Stomach (tissue), 8 donors: ENCODE measurements at regions not wholly inside any gene's neighbourhood (a gene's known extent, or its start where the extent isn't known, plus 50 kb on each side); places are given as distances from the start of the nearest gene placed in this dataset.

Source experiments
- DNase-seq, 2 donors: peaks; one replicate each; pipeline versions ENCODE4 v3.0.0 to v3.0.0-alpha.2; 2013 to 2019
- H3K27ac ChIP-seq, 5 donors: fragments of 200-600 bp in 4 of 5; sonication (generic) in 4 of 5; one replicate each; pipeline ENCODE4 v1.5.1; 2013 to 2019; ENCODE audit warnings: mild to moderate bottlenecking in 1 of 5, moderate library complexity in 1 of 5
- H3K27me3 ChIP-seq, 3 donors: fragments of 200-600 bp; sonication (generic); one replicate each; pipeline ENCODE4 v1.5.1; 2017 to 2019; ENCODE audit warnings: mixed run types in 1 of 3
- H3K36me3 ChIP-seq, 4 donors: fragments of 200-600 bp; sonication (generic); 1 replicate in 3 of 4; 2 replicates in 1 of 4; pipeline ENCODE4 v1.5.1; 2016 to 2019
- H3K4me1 ChIP-seq, 4 donors: fragments of 200-600 bp; sonication (generic); one replicate each; pipeline ENCODE4 v1.5.1; 2016 to 2019
- H3K4me3 ChIP-seq, 4 donors: fragments of 200-600 bp; sonication (generic) in 3 of 4; one replicate each; pipeline ENCODE4 v1.5.1; 2016 to 2019; ENCODE audit warnings: mild to moderate bottlenecking in 1 of 4
- H3K9me3 ChIP-seq, 4 donors: fragments of 200-600 bp; sonication (generic); one replicate each; pipeline ENCODE4 v1.5.1; 2016 to 2019
- CTCF ChIP-seq, 7 experiments: fragments of 450-650 bp in 4 of 7; fragments of 200-600 bp in 3 of 7; sonication (generic) in 3 of 7; IDR thresholded peaks; one replicate each; pipeline ENCODE4 v1.5.1; 2016 to 2019; ENCODE audit warnings: antibody characterized with exemption in 7 of 7, control low read depth in 2 of 7, mild to moderate bottlenecking in 1 of 7
- EP300 ChIP-seq: sonication (generic); formaldehyde crosslinking; IDR thresholded peaks from one replicate; pipeline ENCODE4 v1.6.1; 2017; ENCODE audit warnings: antibody characterized with exemption
- POLR2A ChIP-seq, 4 donors: fragments of 450-650 bp; IDR thresholded peaks; one replicate each; pipeline ENCODE4 v1.6.1; 2016; ENCODE audit warnings: antibody characterized with exemption in 4 of 4, control low read depth in 2 of 4, mild to moderate bottlenecking in 1 of 4, moderate library complexity in 1 of 4
- POLR2AphosphoS5 ChIP-seq, 3 donors: sonication (generic); formaldehyde crosslinking; IDR thresholded peaks; one replicate each; pipeline ENCODE4 v1.6.1; 2016; ENCODE audit warnings: antibody characterized with exemption in 3 of 3
- WGBS, 5 donors: extraction: QIAGEN DNeasy Blood & Tissue Kit in 3 of 5; methylation state at CpG; one replicate each; pipeline versions ENCODE4 v1.1.5 to v1.1.7; 2013 to 2018; 5-methylcytosine and 5-hydroxymethylcytosine counted together
- intact Hi-C: fragments of 100-400 bp; cut with DNase I; formaldehyde crosslinking; loops from one replicate; pipeline ENCODE4 v1.15.1; 2023; ENCODE audit warnings: low total_unique reads
- donor health status: healthy with polysubstance abuse.
- donor health status: Bipolar disorder and iron deficiency.
- donor health status: healthy.

- no peak overlapping the region for H3K27ac ChIP-seq
- no peaks in the 10 kb centered on the region for H3K27me3 ChIP-seq
- intact Hi-C loops = no loop called here
- no peak overlapping the region for H3K4me3 ChIP-seq
- no peaks in the 10 kb centered on the region for H3K36me3 ChIP-seq
- 84 to 96% (median 91%) methylated on average over 4 of the region's 4 CpGs for WGBS, 5 donors
- TF ChIP-seq CTCF (IDR thresholded peaks at IDR 0.05) = no peak
- TF ChIP-seq POLR2AphosphoS5 (IDR thresholded peaks at IDR 0.05) = no peak
- no peak for TF ChIP-seq EP300
- TF ChIP-seq POLR2A (IDR thresholded peaks at IDR 0.05) = no peak
- no peak for DNase-seq
- peaks cover 0 to 5% (median 0%) of the 10 kb centered on the region in 4 donors for H3K4me1 ChIP-seq
- peaks cover 0 to 5% (median 0%) of the 10 kb centered on the region in 4 donors for H3K9me3 ChIP-seq
Measured at GRCh38 chr9:18032636-18033035, 441.3 kb upstream of the ADAMTSL1 start.

GRCh38 chr9:18036422-18037187 is 437.3 kb upstream of the ADAMTSL1 start:
- WGBS, 5 donors = 32 to 52% (median 40%) methylated on average over 3 of the region's 3 CpGs
- no peak for DNase-seq
- no peak for TF ChIP-seq CTCF (IDR thresholded peaks at IDR 0.05)
- no peak for TF ChIP-seq EP300
- no peak for TF ChIP-seq POLR2A (IDR thresholded peaks at IDR 0.05)
- no peak for TF ChIP-seq POLR2AphosphoS5 (IDR thresholded peaks at IDR 0.05)
- peaks cover 0 to 1% (median 0%) of the 10 kb centered on the region in 4 donors for H3K9me3 ChIP-seq
- intact Hi-C loops = no loop called here
- H3K36me3 ChIP-seq = no peaks in the 10 kb centered on the region
- peaks cover 0 to 5% (median 0%) of the 10 kb centered on the region in 4 donors for H3K4me1 ChIP-seq
- H3K27me3 ChIP-seq = no peaks in the 10 kb centered on the region
- no peak overlapping the region for H3K4me3 ChIP-seq
- no peak overlapping the region for H3K27ac ChIP-seq

GRCh38 chr9:18037981-18038380 is 436.0 kb upstream of the ADAMTSL1 start:
- Histone ChIP-seq H3K9me3 (no peaks in the 10 kb centered on the region), H3K27ac (no peak overlapping the region), H3K4me3 (no peak overlapping the region), H3K4me1 (peaks cover 0 to 5% (median 0%) of the 10 kb centered on the region in 4 donors), H3K36me3 (no peaks in the 10 kb centered on the region), H3K27me3 (no peaks in the 10 kb centered on the region)
- no peak for TF ChIP-seq EP300
- TF ChIP-seq POLR2A (IDR thresholded peaks at IDR 0.05) = no peak
- TF ChIP-seq CTCF (IDR thresholded peaks at IDR 0.05) = no peak
- TF ChIP-seq POLR2AphosphoS5 (IDR thresholded peaks at IDR 0.05) = no peak
- WGBS, 5 donors = 68 to 91% (median 82%) methylated on average over 6 of the region's 6 CpGs
- intact Hi-C loops = no loop called here
- no peak for DNase-seq

- intact Hi-C loops = no loop called here
- H3K4me3 ChIP-seq = no peak overlapping the region
- DNase-seq = no peak
- TF ChIP-seq POLR2A (IDR thresholded peaks at IDR 0.05) (no peak), POLR2AphosphoS5 (IDR thresholded peaks at IDR 0.05) (no peak), EP300 (no peak), CTCF (IDR thresholded peaks at IDR 0.05) (no peak)
- no peaks in the 10 kb centered on the region for H3K9me3 ChIP-seq
- H3K27me3 ChIP-seq = no peaks in the 10 kb centered on the region
- H3K27ac ChIP-seq = no peak overlapping the region
- no peaks in the 10 kb centered on the region for H3K36me3 ChIP-seq
- peaks cover 0 to 5% (median 0%) of the 10 kb centered on the region in 4 donors for H3K4me1 ChIP-seq
- WGBS, 5 donors = 81 to 97% (median 90%) methylated on average over 2 of the region's 2 CpGs
Measured at GRCh38 chr9:18040327-18040726, 433.6 kb upstream of the ADAMTSL1 start.
